ENCODE measurements at regions not wholly inside any gene's neighbourhood (a gene's known extent, or its start where the extent isn't known, plus 50 kb on each side); places are given as distances from the start of the nearest gene placed in this dataset.
A peak's percentile ranks its signal among the peaks of the same experiment; 100 is the strongest.
"Not testable (repeated sequence)": the region's sequence is repeated elsewhere in the genome, so short reads cannot be mapped to it uniquely, and the experiment has no call there.

DNA sequence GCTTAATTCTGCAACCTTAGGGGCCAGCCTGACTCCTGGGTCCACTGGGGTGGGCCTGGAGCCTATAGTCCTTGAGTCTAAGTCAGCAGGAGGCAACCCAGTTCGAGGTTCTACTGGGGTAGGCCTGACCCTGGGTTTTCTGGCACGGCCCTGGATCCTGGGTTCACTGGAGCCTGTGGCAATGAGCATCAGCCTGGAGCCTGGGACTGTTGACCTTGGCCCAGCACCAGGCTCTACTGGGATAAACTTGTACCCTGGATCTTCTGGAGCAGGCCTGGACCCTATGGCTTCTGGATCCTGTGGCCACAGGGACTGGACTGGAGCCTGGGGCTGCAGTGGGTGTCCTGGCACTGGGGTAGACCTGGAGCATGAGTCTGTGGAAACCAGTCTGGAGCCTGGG, 874.3 kb upstream of the INTU start:
- no peak for DNase-seq

DNA sequence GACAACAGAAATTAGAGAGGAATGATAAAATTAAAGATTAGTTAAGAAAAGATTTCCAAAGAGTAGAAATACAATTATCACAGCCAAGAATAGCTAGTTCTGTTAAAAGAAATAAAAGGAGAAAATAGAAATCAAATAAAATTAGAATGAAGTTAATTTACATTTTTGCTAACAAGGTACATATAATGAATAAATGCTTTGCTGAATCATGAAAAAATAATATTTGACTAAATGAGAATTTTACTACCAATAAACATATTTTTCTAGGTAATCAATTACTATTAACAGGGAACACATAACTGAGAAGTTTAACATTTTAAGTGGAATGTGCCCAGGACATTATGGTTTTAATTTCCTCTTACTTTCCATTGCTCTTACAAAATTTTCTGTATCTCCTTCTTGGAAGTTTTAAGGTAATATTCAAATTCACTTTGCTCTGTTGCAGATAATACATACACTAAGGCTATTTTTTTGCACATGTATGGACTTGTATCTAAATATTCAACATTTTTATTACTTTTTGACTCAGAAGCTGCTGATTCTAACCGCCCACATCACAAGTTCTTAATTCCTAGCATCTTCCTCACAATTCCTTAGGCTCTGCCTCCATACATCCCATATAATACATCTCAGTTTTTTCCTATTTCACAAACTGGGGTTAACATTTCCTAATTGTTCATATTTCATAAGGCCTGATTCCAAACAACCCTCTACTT, 870.7 kb upstream of the INTU start:
- no peak for DNase-seq

DNA sequence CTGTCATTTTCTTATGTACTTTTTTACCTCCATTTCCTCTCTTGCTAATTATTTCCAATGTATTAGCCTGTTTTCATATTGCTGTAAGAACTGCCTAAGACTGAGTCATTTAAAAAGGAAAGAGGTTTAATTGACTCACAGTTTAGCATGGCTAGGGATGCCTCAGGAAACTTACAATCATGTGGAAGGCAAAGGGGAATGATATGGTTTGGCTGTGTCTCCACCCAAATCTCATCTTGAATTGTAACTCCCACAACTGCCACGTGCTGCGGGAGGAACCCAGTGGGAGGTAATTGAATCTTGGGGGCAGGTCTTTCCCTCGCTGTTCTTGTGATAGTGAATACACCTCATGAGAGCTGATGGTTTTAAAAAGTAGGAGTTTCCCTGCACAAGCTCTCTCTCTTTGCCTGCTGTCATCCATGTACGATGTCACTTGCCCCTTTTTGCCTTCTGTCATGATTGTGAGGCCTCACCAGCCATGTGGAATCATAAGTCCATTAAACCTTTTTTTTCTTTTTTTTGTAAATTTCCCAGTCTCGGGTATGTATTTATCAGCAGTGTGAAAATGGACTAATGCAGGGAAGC, 870.0 kb upstream of the INTU start:
- no peak for DNase-seq

DNA sequence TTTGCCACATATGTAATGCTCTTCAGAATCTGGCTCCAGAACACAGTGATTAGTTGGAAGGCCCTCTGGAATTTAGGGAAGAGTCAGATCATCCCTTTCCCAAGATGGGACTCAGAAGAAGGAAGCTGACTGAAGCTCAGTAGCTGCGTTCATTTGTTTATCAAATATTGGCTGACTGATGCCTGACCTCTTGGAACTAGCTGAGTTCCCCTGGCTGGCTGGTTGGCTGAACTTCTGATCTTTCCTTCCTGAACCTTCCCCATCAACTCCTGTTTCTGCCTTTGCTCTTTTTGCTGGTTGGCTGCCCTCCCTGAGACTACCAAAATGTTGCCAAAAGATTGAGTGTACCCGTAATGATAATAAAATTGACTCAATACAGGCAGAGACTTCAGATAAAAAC, 866.5 kb upstream of the INTU start:
- DNase-seq, result no peak

- DNase-seq, result no peak
These were observed 864.4 kb upstream of the INTU start for GRCh38 chr4:126768338-126768737.

GRCh38 chr4:126770811-126771553, 861.8 kb upstream of the INTU start:
- not testable (repeated sequence) for DNase-seq

DNA sequence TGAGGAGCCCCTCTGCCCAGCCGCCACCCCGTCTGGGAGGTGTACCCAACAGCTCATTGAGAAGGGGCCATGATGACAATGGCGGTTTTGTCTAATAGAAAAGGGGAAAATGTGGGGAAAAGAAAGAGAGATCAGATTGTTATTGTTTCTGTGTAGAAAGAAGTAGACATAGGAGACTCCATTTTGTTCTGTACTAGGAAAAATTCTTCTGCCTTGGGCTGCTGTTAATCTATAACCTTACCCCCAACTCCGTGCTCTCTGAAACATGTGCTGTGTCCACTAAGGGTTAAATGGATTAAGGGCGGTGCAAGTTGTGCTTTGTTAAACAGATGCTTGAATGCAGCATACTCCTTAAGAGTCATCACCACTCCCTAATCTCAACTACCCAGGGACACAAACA, 861.1 kb upstream of the INTU start:
- not testable (repeated sequence) for DNase-seq

- DNase-seq, result no peak
These were observed 860.1 kb upstream of the INTU start for GRCh38 chr4:126772662-126773061.

DNA sequence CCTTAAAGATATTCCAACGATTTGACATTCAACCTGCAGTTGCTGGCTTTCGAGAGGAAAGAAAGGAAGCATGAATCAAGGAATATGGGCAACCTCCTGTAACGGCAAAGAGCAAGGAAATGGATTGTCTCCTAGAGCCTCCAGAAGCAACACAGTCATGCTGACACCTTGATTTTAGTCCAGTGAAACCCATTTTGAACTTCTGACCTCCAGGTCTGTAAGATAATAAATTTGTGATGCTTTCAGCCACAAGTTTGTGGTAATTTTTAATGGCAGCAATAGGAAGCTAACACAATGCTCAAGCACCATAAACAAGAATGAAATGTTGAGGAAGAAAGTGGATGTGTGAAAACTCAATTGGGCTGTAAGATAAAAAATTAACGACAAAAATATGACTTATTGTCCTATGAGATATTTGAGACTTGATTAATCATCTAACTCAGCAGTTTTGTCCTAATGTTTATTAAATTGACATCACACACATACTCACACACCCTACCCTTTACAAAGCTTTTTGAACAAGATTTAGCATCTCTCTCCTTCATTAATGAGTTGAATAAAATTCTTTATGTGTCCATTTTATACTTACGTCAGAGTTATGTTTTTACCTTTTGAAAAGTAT, 857.2 kb upstream of the INTU start:
- no peak for DNase-seq

- no peak for DNase-seq
These were observed 856.4 kb upstream of the INTU start for GRCh38 chr4:126776361-126776760.

GRCh38 chr4:126777649-126778048, 855.1 kb upstream of the INTU start:
- peak in 1 of 5 donors; percentile 4 for DNase-seq

DNA sequence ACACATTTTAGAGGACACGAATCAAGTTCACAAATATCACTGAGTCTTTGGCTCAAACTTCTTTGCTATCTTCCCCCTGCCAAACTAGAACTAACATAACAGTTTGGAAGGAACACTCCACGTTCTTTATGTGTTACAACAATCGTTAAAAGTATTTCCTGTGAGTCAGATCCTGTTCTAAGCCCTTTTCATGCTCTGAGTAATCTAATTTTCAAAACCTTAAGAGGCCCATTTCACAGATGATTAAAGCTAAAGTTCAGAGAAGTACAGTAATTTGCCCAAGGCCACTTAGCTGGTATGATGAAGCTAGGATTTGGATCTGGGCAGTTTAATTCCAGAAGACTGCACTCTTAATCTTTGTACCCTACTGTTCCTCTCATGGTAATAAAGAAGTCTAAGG, 854.4 kb upstream of the INTU start:
- peak in 1 of 5 donors; percentile 49 for DNase-seq

DNA sequence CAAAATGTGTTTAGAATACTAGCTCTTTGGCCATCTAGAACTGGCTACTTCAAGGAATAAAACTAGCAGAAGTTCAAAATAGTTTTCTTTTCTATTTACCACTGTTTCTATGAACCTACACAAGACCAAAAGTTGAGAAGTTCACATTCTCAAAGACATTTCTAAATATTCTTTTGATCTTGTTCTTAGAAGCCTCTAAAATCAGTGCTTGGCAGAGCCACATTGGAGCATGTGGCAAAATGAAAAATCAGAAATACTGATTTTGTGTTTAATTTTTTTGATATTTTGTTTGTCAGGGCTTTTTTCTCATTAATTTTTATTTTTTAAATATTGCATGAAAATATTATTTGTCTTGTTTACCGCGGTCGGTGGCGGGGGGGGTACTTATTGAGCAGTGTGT, 853.8 kb upstream of the INTU start:
- DNase-seq, result no peak

- no peak for DNase-seq
These were observed 853.2 kb upstream of the INTU start for GRCh38 chr4:126779436-126780166.

DNA sequence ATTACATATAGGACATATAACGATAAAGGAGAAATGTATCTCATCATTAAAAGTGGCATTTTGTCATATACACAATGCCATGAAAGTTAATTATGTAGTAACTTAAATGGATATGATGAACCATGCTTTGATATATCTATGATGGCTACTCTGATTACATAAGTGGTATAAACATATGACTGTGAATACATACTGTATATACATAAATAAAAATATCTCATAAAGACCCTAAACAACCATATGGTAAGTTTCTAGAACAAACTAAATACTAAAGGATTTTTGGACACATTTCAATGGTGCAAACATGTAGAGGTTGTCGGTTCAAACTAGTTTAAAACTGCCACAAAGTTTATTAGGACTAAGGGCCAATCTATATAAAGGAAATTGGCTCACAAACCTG, 849.6 kb upstream of the INTU start:
- no peak for DNase-seq

DNA sequence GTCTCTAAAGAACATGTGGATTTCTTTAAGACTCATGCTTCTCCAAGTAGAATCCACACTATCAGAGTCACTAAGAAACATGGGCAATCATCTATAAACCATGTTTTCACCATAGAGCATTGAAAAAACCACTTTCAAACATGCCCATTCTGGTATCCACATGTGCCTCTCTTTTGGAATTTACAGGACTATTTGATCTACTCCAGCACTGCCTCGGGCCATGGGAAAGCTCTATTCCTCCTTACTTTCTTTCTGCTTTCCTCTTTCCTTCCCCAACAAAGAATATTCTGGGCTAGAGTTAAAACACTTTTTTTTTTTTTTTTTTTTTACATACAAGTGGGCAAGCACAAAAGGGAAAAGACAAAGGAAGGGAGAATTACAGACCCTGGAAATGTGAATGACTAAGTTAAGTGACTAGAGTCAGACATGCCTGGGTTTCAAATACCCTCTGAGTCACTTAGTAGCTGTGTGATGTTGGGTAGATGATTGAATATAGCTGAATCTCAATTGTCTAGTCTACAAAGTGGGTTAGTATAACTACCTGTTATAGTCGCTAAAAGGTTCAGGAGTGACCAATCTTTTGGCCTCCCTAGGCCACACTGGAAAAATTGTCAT, 847.7 kb upstream of the INTU start:
- no peak for DNase-seq

GRCh38 chr4:126790633-126791032, 842.1 kb upstream of the INTU start:
- no peak for DNase-seq

GRCh38 chr4:126794363-126794762, 838.4 kb upstream of the INTU start:
- DNase-seq, result peak in 1 of 5 donors; percentile 14

- DNase-seq, result no peak
These were observed 834.5 kb upstream of the INTU start for GRCh38 chr4:126798214-126798613.

GRCh38 chr4:126799416-126799815, 833.3 kb upstream of the INTU start:
- DNase-seq, result no peak

DNA sequence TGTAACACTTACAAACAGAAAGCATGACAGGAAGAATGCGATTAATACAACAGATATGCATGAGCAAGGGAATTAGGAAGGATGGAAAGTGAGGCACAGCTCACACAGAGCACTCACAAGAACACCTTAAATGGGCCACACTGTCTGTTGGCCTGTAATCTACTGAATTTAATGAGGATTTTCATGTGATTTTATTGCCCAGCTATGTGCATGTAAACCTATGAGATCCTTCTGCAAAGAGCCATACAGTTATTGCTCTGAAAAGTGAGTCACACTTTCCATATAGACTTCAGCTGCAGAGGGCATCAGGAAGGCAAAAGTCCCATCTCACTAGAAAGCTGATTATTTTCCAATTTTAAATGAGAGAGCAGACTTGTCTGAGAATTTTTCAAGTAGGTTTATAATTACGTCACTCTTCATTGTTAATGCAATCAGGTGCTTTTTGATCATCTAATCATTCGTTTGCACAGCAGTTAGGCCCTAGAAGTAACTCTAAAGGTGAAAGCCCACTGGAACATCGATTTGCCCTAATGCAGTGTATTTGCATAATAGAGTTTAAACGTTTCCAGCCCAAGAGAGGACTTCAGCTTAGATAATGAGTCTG, 832.7 kb upstream of the INTU start:
- no peak for DNase-seq

DNA sequence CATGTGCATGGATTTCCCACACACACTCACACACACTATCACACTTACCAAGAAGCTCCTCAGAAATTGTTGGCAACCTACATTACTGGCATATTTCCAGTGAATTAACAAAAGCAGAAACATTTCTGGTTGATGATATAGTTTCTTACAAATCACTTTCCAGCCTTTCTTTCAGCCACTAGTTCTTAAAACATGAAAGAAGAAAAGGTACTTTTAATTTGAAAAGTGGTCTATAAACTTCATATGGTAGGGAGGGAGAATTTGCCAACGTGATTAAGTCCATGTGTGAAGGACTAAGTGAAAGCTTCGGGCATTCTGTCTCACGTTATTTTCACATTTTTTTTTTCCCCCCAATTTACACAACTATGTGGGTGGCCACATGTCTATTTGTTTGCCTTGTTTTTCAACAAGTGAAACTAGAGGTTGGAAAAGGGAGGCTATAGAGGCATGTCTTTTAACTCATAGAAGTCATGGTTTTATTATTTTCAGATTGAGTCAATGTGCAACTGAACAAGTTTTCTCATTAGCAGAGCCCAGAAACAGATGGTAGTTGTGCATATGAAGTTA, 832.1 kb upstream of the INTU start:
- peak in 1 of 5 donors; percentile 1 for DNase-seq

Measured in T-helper 1 cell (primary cell).